ENCODE measurements at regions not wholly inside any gene's neighbourhood (a gene's known extent, or its start where the extent isn't known, plus 50 kb on each side); places are given as distances from the start of the nearest gene placed in this dataset.
"Not testable (repeated sequence)": the region's sequence is repeated elsewhere in the genome, so short reads cannot be mapped to it uniquely, and the experiment has no call there.

DNA sequence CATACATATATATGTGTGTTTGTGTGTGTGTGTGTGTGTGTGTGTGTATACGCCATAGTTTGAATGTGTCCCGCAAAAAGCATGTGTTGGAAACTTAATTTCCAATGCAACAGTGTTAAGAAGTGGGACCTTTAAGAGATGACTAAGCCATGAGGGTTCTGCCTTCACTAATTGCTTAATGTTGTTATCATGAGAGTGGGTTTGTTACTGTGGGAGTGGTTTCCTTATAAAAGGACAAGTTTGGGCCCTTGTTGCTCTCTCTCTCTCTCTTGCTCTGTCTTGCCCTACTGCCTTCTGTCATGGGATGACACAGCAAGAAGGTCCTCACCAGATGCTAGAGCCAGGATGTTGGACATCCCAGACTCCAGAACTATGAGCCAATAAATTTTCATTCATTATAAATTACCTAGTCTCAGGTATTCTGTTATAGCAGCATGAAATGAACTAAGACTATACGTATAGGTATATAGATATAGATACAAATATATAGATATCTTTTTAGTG lies 103.8 kb upstream of the ZC3H11B start:
- DNase-seq, result no peak

DNA sequence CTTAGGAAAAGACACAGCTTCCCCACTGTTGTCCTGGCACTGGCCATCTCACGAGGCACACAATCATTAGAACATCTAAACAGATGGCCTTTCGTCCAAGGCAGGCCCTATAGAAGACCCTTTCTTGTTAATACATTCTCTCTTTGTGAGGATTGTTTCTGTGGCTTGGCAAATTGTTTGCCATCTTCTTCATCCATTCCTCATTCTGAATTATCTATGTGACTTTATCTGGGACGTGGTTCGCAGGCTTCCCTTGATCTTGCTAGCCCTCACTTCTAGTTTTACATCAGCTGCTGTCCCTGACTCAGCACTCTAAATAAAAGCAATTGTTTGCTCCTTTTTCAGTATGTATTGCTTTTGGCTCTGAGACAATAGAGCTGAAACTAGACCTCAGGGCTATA lies 101.1 kb upstream of the ZC3H11B start:
- DNase-seq, result no peak

- no peak for DNase-seq
Measured at GRCh38 chr1:219712506-219712905, 99.6 kb upstream of the ZC3H11B start.

DNA sequence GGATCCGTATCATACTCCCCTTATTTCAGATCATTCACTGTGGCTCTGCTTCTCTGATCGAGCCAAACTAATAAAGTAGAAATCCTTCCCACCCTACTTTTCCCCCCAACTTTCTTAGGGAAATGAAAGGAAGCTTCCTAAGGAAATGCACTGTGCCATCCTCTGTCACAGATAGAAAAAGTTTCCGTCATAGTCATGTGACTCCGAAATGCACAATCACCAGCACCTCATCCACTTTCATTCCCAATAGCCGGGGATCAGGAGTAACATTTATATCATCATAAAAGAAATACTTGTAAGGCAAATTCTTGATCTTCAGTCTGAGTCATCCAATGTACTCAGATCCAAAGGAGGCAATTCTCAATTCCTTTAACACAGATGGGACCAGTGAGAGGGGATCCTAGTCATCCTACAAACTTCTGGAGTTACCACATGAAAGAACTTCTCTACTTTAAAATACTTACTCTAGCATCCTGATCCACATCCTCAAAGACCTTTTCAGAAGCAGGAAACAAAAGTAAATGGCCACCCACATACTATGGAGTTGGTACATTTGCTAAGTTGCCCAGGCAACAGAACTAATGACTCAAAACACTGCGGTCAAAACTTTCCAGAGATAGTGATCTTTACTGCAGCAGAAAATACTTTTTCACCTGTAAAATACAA lies 97.8 kb upstream of the ZC3H11B start:
- DNase-seq, result no peak

GRCh38 chr1:219708919-219709543 lies 96.1 kb upstream of the ZC3H11B start:
- DNase-seq, result no peak

GRCh38 chr1:219707885-219708284 lies 95.0 kb upstream of the ZC3H11B start:
- DNase-seq, result not testable (repeated sequence)

DNA sequence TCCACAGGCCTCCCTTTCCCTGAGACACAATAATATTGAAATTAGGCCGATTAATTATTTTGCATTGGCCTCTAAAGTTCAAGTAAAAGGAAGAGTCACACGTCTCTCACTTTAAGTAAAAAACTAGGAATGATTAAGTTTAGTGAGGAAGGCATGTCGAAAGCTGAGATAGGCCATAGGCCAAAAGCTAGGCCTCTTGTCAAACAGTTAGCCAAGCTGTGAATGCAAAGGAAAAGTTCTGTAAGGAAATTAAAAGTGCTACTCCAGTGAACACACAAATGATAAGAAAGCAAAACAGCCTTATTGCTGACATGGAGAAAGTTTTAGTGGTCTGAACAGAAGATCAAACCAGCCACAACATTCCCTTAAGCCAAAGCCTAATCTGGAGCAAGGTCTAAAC lies 91.4 kb upstream of the ZC3H11B start:
- not testable (repeated sequence) for DNase-seq

DNA sequence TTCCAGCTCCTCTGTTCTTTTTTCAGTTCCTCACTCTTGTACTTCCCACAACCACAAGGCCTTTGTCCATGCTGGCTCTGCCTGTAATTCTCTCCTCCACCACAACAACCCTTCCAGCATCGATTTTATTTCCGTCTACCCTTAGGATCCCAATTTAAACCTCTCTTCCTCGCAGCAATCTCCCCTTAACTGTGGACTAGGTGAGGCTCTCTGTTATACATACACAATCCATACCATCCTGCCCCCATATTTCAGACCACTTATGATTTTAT lies 90.4 kb upstream of the ZC3H11B start:
- no peak for DNase-seq

DNA sequence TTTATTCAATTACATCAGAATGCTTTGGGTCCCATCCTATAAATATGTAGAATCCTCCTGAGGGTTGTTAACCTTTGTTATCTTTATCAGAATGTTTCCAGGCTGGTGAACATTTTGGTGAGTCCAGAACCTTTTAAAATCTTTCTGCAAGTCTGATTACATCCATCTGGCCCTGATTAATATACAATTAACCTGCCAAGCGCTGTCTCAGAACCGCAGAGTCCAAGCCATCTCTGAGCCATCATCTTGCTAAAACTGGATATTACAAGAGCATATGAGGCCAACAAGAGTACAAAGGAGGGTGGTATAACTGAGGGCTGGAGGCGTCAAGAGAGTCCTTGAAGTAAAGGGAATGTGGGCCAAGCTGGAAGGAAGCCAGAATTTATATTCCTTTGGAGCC lies 88.6 kb upstream of the ZC3H11B start:
- DNase-seq, result no peak

DNA sequence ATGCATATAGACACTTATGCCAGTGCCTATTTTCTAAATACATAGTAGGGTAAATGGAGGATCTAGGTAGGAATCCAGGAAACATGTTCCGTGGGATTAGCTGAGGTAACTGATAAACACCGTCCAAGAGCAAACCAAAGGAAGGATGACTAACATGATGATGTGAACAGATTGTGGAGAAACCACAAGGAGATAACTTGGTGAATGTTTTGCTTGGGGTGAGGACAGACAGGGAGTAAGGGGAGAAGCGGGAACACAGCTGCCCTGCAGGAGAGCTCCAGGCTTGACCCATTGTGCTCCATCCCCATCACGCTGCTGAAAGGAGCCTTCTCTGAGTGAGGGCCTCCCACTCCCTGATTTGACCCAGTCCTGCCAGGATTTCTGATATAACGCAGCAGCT lies 87.0 kb upstream of the ZC3H11B start:
- DNase-seq, result no peak

DNA sequence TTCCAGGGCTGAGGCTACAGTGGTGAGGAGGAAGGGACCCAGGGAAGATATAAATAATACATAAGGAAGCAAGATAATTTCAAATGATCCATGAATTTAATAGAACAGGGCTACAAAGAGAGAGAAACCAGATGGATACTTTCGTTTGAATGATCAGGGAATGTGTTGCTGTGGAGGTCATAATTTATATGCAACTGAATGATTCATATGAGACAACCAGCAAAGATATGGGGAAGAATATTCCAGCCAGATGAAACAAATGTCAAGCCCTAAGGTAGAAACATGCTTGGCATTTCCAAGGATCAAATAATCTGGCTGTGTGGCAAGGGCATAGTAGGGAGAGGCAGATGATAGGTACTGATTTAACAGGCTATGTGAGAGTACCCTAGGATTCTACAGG lies 84.8 kb upstream of the ZC3H11B start:
- DNase-seq, result no peak

DNA sequence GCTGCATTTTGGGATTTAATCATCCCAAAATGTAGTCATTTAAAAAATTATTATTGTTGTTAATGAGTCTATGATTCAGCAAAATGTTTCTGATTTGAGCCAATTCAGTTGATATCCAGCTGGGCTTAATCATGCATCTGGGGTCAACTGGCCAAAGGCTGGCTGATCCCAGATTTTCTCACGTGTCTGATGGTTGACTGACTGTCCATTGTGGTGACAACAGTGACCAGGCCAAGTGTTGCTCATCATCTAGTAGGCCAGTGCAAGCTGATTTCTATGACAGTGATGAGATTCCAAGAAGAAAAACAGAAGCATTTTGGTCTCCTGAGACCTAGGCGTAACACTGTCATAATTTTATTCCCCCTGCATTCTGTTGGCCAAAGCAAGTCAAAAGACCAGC lies 80.1 kb upstream of the ZC3H11B start:
- DNase-seq, result no peak

DNA sequence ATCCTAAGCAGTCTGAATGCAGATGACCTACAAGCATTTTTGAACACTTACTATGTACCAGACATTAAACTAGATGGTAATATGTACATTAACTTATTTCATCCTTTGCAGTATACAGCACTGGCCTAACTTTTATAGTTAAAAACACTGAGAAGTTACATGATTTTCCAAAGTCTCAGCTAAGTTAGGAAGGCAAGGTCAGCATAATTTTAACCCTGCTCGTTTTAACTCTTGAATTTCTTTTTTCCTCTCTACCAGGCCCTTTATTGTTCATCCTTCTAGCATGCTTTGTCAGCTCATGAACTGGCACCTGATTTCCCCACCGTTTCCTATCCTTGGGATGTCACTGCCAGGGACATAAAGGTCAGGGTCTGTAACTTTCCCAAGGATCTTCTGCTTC lies 76.9 kb upstream of the ZC3H11B start:
- DNase-seq, result no peak

- DNase-seq, result no peak
Measured at GRCh38 chr1:219687779-219688178, 74.9 kb upstream of the ZC3H11B start.

GRCh38 chr1:219686171-219686570 lies 73.3 kb upstream of the ZC3H11B start:
- DNase-seq, result no peak

- no peak for DNase-seq
Measured at GRCh38 chr1:219682788-219683187, 69.9 kb upstream of the ZC3H11B start.

GRCh38 chr1:219681876-219682275 lies 69.0 kb upstream of the ZC3H11B start:
- DNase-seq, result no peak

DNA sequence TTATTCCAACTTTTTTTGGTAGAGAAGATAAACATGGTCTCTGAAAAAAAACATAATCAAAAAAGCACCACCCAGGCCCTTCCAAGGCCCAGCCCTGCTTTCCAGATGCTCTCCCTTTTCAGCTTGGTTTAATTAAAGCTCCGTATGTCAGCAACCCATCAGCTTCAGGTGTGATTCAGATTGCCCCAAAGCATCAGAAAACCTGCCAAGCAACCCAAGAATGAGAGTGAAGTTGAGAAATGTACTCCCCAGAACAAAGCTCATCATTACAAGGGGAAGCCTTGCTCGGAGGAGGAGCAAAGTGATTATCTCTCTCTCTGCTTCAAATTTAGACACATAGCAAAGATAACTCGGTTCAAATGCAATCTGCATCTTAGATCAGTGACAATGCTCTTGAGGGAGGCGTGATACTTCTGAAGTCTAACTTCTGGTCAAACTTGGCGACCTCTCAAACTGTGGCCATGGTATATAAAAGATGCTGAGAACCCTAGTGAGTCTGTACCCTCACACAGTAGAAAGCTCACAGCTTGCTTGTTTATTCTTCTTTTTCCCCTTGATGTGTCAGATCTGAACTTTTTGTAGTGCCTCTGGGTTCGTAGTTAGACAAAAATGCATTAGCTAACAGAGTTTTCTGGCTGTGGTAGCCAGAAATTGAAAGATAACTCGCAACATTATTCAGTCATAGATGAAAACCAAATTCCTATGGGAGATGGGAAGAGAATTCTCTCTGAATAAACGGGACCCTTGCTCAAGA lies 63.3 kb upstream of the ZC3H11B start:
- DNase-seq, result no peak

- no peak for DNase-seq
Measured at GRCh38 chr1:219670426-219671149, 57.7 kb upstream of the ZC3H11B start.

- no peak for DNase-seq
Measured at GRCh38 chr1:219669556-219669955, 56.7 kb upstream of the ZC3H11B start.

- no peak for DNase-seq
Measured at GRCh38 chr1:219669042-219669441, 56.1 kb upstream of the ZC3H11B start.

DNA sequence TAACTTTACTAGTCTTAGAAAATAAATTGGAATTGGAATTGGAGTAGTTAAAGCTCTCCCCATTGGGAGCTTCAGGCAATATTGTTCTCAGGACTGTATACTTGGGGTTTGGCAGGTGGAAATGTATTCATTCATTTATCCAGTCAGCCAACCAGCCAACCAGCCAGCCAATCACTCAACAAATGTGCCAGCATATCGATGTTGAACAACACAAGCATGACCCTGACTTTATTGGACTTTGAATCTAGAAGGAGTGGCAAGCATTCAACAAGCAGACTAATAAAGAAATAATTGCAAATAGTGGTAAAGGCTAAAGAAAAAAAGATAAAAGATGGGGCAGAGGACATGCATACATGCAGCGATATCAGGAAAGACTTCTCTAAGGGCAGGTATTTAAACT lies 55.5 kb upstream of the ZC3H11B start:
- DNase-seq, result no peak

DNA sequence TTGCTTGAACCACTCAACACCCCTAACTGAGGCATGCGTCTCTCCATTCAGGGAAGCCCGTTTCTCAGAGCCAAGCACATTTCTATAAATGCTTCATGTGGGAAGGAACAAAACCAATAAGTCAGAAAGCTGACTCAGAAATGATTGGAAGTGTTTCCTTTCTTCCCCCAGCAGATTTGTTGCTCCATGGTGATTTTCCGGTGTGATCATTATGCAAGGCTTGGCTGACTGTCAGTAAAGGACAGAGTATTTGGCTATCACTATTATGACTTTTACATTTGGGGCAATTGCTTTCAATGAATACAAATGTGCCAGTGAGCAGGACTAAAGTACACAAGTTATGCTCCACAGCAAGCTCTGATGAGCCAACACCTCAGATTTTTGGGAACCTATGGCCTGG lies 53.3 kb upstream of the ZC3H11B start:
- DNase-seq, result no peak

GRCh38 chr1:219665089-219665488 lies 52.2 kb upstream of the ZC3H11B start:
- DNase-seq, result no peak
